Stomach (tissue), 4 donors: ENCODE measurements at regions not wholly inside any gene's neighbourhood (a gene's known extent, or its start where the extent isn't known, plus 50 kb on each side); places are given as distances from the start of the nearest gene placed in this dataset.

Experiments
- POLR2A ChIP-seq, 4 donors: fragments of 450-650 bp; IDR thresholded peaks; one replicate each; pipeline ENCODE4 v1.6.1; 2016; ENCODE audit warnings: antibody characterized with exemption in 4 of 4, control low read depth in 2 of 4, mild to moderate bottlenecking in 1 of 4, moderate library complexity in 1 of 4
- POLR2AphosphoS5 ChIP-seq, 3 donors: sonication (generic); formaldehyde crosslinking; IDR thresholded peaks; one replicate each; pipeline ENCODE4 v1.6.1; 2016; ENCODE audit warnings: antibody characterized with exemption in 3 of 3
- TF ChIP-seq, protein P1 (sequence below), 7 experiments: fragments of 450-650 bp in 4 of 7; fragments of 200-600 bp in 3 of 7; sonication (generic) in 3 of 7; IDR thresholded peaks; one replicate each; pipeline ENCODE4 v1.5.1; 2016 to 2019; ENCODE audit warnings: antibody characterized with exemption in 7 of 7, control low read depth in 2 of 7, mild to moderate bottlenecking in 1 of 7

DNA sequence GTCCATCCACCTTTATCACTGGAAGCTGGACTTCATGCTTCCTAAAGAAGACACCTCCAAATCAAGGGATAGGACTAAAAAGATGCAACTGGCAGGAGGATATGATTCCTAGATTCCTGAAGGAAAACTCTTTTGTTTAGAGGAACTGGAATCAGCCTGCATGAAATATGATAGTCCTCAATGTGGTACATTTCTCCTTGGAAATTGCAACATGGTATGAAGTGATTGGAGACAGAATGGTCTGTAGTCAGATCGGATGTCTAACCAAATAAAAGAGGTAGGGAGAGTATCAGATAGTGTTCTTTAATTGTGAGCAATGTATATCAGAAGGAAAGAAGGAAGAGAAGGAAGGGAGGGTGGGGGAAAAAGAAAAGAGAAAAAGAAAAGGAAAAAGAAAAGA, 116.1 kb upstream of the FSTL4 start:
- TF ChIP-seq POLR2A (IDR thresholded peaks at IDR 0.05) (no peak), POLR2AphosphoS5 (IDR thresholded peaks at IDR 0.05) (no peak)
- TF ChIP-seq, protein P1, sequence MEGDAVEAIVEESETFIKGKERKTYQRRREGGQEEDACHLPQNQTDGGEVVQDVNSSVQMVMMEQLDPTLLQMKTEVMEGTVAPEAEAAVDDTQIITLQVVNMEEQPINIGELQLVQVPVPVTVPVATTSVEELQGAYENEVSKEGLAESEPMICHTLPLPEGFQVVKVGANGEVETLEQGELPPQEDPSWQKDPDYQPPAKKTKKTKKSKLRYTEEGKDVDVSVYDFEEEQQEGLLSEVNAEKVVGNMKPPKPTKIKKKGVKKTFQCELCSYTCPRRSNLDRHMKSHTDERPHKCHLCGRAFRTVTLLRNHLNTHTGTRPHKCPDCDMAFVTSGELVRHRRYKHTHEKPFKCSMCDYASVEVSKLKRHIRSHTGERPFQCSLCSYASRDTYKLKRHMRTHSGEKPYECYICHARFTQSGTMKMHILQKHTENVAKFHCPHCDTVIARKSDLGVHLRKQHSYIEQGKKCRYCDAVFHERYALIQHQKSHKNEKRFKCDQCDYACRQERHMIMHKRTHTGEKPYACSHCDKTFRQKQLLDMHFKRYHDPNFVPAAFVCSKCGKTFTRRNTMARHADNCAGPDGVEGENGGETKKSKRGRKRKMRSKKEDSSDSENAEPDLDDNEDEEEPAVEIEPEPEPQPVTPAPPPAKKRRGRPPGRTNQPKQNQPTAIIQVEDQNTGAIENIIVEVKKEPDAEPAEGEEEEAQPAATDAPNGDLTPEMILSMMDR (IDR thresholded peaks at IDR 0.05): no peak
